IPS DF 6.9 (cell line): ENCODE measurements at regions not wholly inside any gene's neighbourhood (a gene's known extent, or its start where the extent isn't known, plus 50 kb on each side); places are given as distances from the start of the nearest gene placed in this dataset.
"Not testable (repeated sequence)": the region's sequence is repeated elsewhere in the genome, so short reads cannot be mapped to it uniquely, and the experiment has no call there.

Experiments used
- DNase-seq: peaks from one replicate; pipeline ENCODE4 v3.0.0-alpha.2; 2013; ENCODE audit warnings: low read depth, low spot score
- H3K27ac ChIP-seq: one replicate; pipeline ENCODE4 v1.5.1; 2013; ENCODE audit warnings: low read length, control low read depth
- H3K27me3 ChIP-seq: 2 replicates; pipeline ENCODE4 v1.6.1; 2013; ENCODE audit warnings: mild to moderate bottlenecking, low read length; ENCODE audit not compliant: control insufficient read depth, insufficient read depth
- H3K36me3 ChIP-seq: 2 replicates; pipeline ENCODE4 v1.6.1; 2013; ENCODE audit warnings: low read length; ENCODE audit not compliant: control insufficient read depth, insufficient read depth
- H3K4me1 ChIP-seq: 2 replicates; pipeline ENCODE4 v1.6.1; 2013; ENCODE audit warnings: low read length; ENCODE audit not compliant: control insufficient read depth, insufficient read depth
- H3K4me3 ChIP-seq: 2 replicates; pipeline ENCODE4 v1.5.1; 2013; ENCODE audit warnings: mild to moderate bottlenecking, low read length
- H3K9me3 ChIP-seq: 2 replicates; pipeline ENCODE4 v1.6.1; 2013; ENCODE audit warnings: low read length, inconsistent platforms; ENCODE audit not compliant: control insufficient read depth, insufficient read depth
- WGBS: extraction: QIAGEN DNeasy Blood & Tissue Kit; methylation state at CpG from one replicate; pipeline ENCODE4 v1.1.7; 2013; ENCODE audit warnings: mixed read lengths, missing lambda C conversion rate; ENCODE audit not compliant: insufficient read length, insufficient coverage; 5-methylcytosine and 5-hydroxymethylcytosine counted together

- H3K9me3 ChIP-seq, result no peaks in the 10 kb centered on the region
- H3K36me3 ChIP-seq, result no peaks in the 10 kb centered on the region
- no peaks in the 10 kb centered on the region for H3K27me3 ChIP-seq
- no peak for DNase-seq
- H3K27ac ChIP-seq, result no peak overlapping the region
- H3K4me3 ChIP-seq, result no peak overlapping the region
- H3K4me1 ChIP-seq, result peaks cover 1% of the 10 kb centered on the region; the same call in 1 of the 2 replicates
- WGBS, result no CpG with 5 or more reads among the region's 6 CpGs
Measured at GRCh38 chr1:38153066-38153777, 106.6 kb upstream of the POU3F1 start.

GRCh38 chr1:38152351-38153065 is 105.9 kb upstream of the POU3F1 start:
- no peaks in the 10 kb centered on the region for H3K36me3 ChIP-seq
- no peak overlapping the region for H3K27ac ChIP-seq
- DNase-seq, result no peak
- no peaks in the 10 kb centered on the region for H3K27me3 ChIP-seq
- no peak overlapping the region for H3K4me3 ChIP-seq
- peaks cover 1% of the 10 kb centered on the region; the same call in 1 of the 2 replicates for H3K4me1 ChIP-seq
- no CpG with 5 or more reads among the region's 3 CpGs for WGBS
- no peaks in the 10 kb centered on the region for H3K9me3 ChIP-seq

GRCh38 chr1:38151399-38151798 is 104.8 kb upstream of the POU3F1 start:
- Histone ChIP-seq H3K27ac (no peak overlapping the region), H3K27me3 (no peaks in the 10 kb centered on the region), H3K4me3 (no peak overlapping the region), H3K9me3 (no peaks in the 10 kb centered on the region), H3K36me3 (no peaks in the 10 kb centered on the region), H3K4me1 (peaks cover 1% of the 10 kb centered on the region; the same call in 1 of the 2 replicates)
- no peak for DNase-seq

- H3K36me3 ChIP-seq, H3K27ac ChIP-seq, DNase-seq, H3K9me3 ChIP-seq, H3K27me3 ChIP-seq, H3K4me3 ChIP-seq, H3K4me1 ChIP-seq: not testable (repeated sequence)
- no CpG with 5 or more reads among the region's 2 CpGs for WGBS
Measured at GRCh38 chr1:38146079-38146478, 99.5 kb upstream of the POU3F1 start.

GRCh38 chr1:38142606-38143005 is 96.0 kb upstream of the POU3F1 start:
- H3K4me3 ChIP-seq, result no peak overlapping the region
- no peaks in the 10 kb centered on the region for H3K27me3 ChIP-seq
- no CpG with 5 or more reads among the region's 2 CpGs for WGBS
- H3K4me1 ChIP-seq, result peaks cover 13% of the 10 kb centered on the region
- no peaks in the 10 kb centered on the region for H3K36me3 ChIP-seq
- H3K9me3 ChIP-seq, result no peaks in the 10 kb centered on the region
- no peak overlapping the region for H3K27ac ChIP-seq
- no peak for DNase-seq

- Histone ChIP-seq H3K27me3 (no peaks in the 10 kb centered on the region), H3K4me3 (no peak overlapping the region), H3K4me1 (peaks cover 13% of the 10 kb centered on the region), H3K27ac (no peak overlapping the region), H3K36me3 (no peaks in the 10 kb centered on the region), H3K9me3 (no peaks in the 10 kb centered on the region)
- no CpG with 5 or more reads among the region's 3 CpGs for WGBS
- no peak for DNase-seq
Measured at GRCh38 chr1:38141483-38141882, 94.9 kb upstream of the POU3F1 start.

- Histone ChIP-seq H3K36me3 (no peaks in the 10 kb centered on the region), H3K27me3 (no peaks in the 10 kb centered on the region), H3K4me1 (peaks cover 13% of the 10 kb centered on the region), H3K4me3 (no peak overlapping the region), H3K9me3 (no peaks in the 10 kb centered on the region), H3K27ac (no peak overlapping the region)
- no peak for DNase-seq
- 100% methylated on average over 2 of the region's 15 CpGs for WGBS
Measured at GRCh38 chr1:38139738-38140487, 93.3 kb upstream of the POU3F1 start.

- H3K27me3 ChIP-seq, result no peaks in the 10 kb centered on the region
- DNase-seq, result no peak
- WGBS, result no CpG with 5 or more reads among the region's 6 CpGs
Measured at GRCh38 chr1:38138498-38139233, 92.1 kb upstream of the POU3F1 start.

GRCh38 chr1:38137164-38137563 is 90.6 kb upstream of the POU3F1 start:
- H3K9me3 ChIP-seq, result no peaks in the 10 kb centered on the region
- no peak overlapping the region for H3K4me3 ChIP-seq
- peaks cover 16% of the 10 kb centered on the region for H3K4me1 ChIP-seq
- H3K36me3 ChIP-seq, result no peaks in the 10 kb centered on the region
- DNase-seq, result no peak
- no peak overlapping the region for H3K27ac ChIP-seq
- WGBS, result no CpG with 5 or more reads among the region's 3 CpGs
- H3K27me3 ChIP-seq, result no peaks in the 10 kb centered on the region

More at GRCh38 chr1:38138498-38139233, 92.1 kb upstream of the POU3F1 start:
- Histone ChIP-seq H3K36me3 (no peaks in the 10 kb centered on the region), H3K27ac (no peak overlapping the region), H3K4me3 (no peak overlapping the region), H3K4me1 (peaks cover 13% of the 10 kb centered on the region), H3K9me3 (no peaks in the 10 kb centered on the region)
